Fibroblast of the aortic adventitia (primary cell): ENCODE measurements at regions not wholly inside any gene's neighbourhood (a gene's known extent, or its start where the extent isn't known, plus 50 kb on each side); places are given as distances from the start of the nearest gene placed in this dataset.

Experiments
- DNase-seq: peaks from one replicate; pipeline ENCODE4 v3.0.0-alpha.2; 2010; ENCODE audit warnings: low read depth
- H3K4me3 ChIP-seq: 2 replicates; pipeline ENCODE4 v1.5.1; 2011; ENCODE audit warnings: low read depth, mild to moderate bottlenecking, control low read depth, low read length, moderate library complexity
- CTCF ChIP-seq: IDR thresholded peaks from 2 replicates; pipeline ENCODE4 v1.5.1; 2011; ENCODE audit warnings: mild to moderate bottlenecking, low read length, control low read depth, inconsistent platforms; ENCODE audit not compliant: insufficient read depth

- H3K4me3 ChIP-seq, result no peak overlapping the region
- DNase-seq, result peak; percentile 22
- no peak for TF ChIP-seq CTCF
Observed at GRCh38 chr10:78357141-78358063, 323.7 kb downstream of the RPS24 start.

GRCh38 chr10:78358351-78358750 lies 324.7 kb downstream of the RPS24 start:
- no peak for TF ChIP-seq CTCF
- no peak for DNase-seq
- no peak overlapping the region for H3K4me3 ChIP-seq

GRCh38 chr10:78358982-78359381 lies 325.3 kb downstream of the RPS24 start:
- TF ChIP-seq CTCF, result no peak
- H3K4me3 ChIP-seq, result no peak overlapping the region
- no peak for DNase-seq

- TF ChIP-seq CTCF, result no peak
- H3K4me3 ChIP-seq, result no peak overlapping the region
- DNase-seq, result no peak
Observed at GRCh38 chr10:78359640-78360091, 326.0 kb downstream of the RPS24 start.

GRCh38 chr10:78360284-78360683 lies 326.6 kb downstream of the RPS24 start:
- TF ChIP-seq CTCF, result no peak
- DNase-seq, result no peak
- no peak overlapping the region for H3K4me3 ChIP-seq

GRCh38 chr10:78361031-78361430 lies 327.4 kb downstream of the RPS24 start:
- no peak for DNase-seq
- H3K4me3 ChIP-seq, result no peak overlapping the region
- TF ChIP-seq CTCF, result no peak
